IMR-90 (cell line): ENCODE measurements at regions not wholly inside any gene's neighbourhood (a gene's known extent, or its start where the extent isn't known, plus 50 kb on each side); places are given as distances from the start of the nearest gene placed in this dataset.
A peak's percentile ranks its signal among the peaks of the same experiment; 100 is the strongest.

Experiments
- BHLHE40 ChIP-seq: fragments of 150-350 bp; IDR thresholded peaks from 2 replicates; pipeline ENCODE4 v1.6.1; 2016; ENCODE audit warnings: mild to moderate bottlenecking, low read depth, low read length
- POLR2A ChIP-seq: IDR thresholded peaks from 2 replicates; pipeline ENCODE4 v1.6.1; 2012; ENCODE audit warnings: mild to moderate bottlenecking, low read depth, low read length
- RAD21 ChIP-seq: IDR thresholded peaks from 2 replicates; pipeline ENCODE4 v1.6.1; 2012; ENCODE audit warnings: low read length, improper control_type of control experiment
- RFX5 ChIP-seq: IDR thresholded peaks from 2 replicates; pipeline ENCODE4 v1.8.0; 2012; ENCODE audit warnings: low read depth, mild to moderate bottlenecking, low read length, moderate library complexity
- SMC3 ChIP-seq: fragments of 150-350 bp; IDR thresholded peaks from 2 replicates; pipeline ENCODE4 v1.6.1; 2016; ENCODE audit warnings: low read depth, mild to moderate bottlenecking, antibody characterized with exemption, low read length, moderate library complexity
- TF ChIP-seq, protein P1 (sequence below): conservative IDR thresholded peaks from 2 replicates; pipeline ENCODE4 v1.5.1; 2012; ENCODE audit warnings: mild to moderate bottlenecking, low read depth, low read length, improper control_type of control experiment

DNA sequence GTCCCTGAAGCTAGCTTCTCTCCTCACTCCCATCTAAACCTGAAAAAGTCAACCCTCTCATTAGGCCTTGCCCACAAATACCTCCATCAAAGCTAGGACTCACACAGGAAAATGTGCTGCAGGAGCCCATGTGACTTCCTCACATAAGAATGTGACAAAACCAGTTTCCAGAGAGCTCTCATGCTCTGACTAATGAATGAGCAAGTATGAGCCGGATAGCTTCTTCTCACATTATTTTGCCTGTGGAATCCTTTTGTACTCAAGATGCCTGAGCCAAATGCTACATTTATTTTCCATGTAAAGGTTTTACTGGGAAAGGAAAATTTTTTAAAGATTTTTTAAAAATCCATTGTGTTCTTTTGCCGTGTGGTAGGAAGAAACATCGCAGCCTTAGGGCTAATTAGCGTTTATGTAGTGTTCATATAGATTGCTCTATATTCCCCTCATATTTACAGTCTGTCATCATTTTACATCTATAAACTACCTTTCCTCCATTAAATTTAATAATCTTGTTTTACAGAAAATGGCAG is 68.6 kb upstream of the CCN6 start (continued):
- TF ChIP-seq, protein P1, sequence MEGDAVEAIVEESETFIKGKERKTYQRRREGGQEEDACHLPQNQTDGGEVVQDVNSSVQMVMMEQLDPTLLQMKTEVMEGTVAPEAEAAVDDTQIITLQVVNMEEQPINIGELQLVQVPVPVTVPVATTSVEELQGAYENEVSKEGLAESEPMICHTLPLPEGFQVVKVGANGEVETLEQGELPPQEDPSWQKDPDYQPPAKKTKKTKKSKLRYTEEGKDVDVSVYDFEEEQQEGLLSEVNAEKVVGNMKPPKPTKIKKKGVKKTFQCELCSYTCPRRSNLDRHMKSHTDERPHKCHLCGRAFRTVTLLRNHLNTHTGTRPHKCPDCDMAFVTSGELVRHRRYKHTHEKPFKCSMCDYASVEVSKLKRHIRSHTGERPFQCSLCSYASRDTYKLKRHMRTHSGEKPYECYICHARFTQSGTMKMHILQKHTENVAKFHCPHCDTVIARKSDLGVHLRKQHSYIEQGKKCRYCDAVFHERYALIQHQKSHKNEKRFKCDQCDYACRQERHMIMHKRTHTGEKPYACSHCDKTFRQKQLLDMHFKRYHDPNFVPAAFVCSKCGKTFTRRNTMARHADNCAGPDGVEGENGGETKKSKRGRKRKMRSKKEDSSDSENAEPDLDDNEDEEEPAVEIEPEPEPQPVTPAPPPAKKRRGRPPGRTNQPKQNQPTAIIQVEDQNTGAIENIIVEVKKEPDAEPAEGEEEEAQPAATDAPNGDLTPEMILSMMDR, result no peak
- TF ChIP-seq POLR2A (no peak), RFX5 (no peak), BHLHE40 (peak; percentile 69; the same call in 1 of the 2 replicates), SMC3 (no peak), RAD21 (peak; percentile 13; the same call in 1 of the 2 replicates)
